OCI-LY1 (cell line): ENCODE measurements at regions not wholly inside any gene's neighbourhood (a gene's known extent, or its start where the extent isn't known, plus 50 kb on each side); places are given as distances from the start of the nearest gene placed in this dataset.

ENCODE experiments used
- H2AFZ ChIP-seq: fragments of 200-600 bp; sonication (generic), shearing (Covaris generic); 2 replicates; pipeline ENCODE4 v1.6.0; 2014; ENCODE audit warnings: antibody characterized with exemption, mild to moderate bottlenecking, low read length
- H3F3A ChIP-seq: fragments of 200-600 bp; sonication (generic), shearing (Covaris generic); 2 replicates; pipeline ENCODE4 v1.6.0; 2014; ENCODE audit warnings: mild to moderate bottlenecking, antibody characterized with exemption, low read length, moderate library complexity; ENCODE audit not compliant: insufficient read depth
- H3K27ac ChIP-seq: fragments of 200-600 bp; sonication (generic); 2 replicates; pipeline ENCODE4 v1.5.1; 2014; ENCODE audit warnings: low read length, mixed run types, mild to moderate bottlenecking, low read depth; ENCODE audit not compliant: poor library complexity, severe bottlenecking
- H3K27me3 ChIP-seq: fragments of 200-600 bp; sonication (generic); 2 replicates; pipeline ENCODE4 v1.6.0; 2014; ENCODE audit warnings: antibody characterized with exemption, mild to moderate bottlenecking, low read length, moderate library complexity; ENCODE audit not compliant: insufficient read depth
- H3K36me3 ChIP-seq: fragments of 200-600 bp; sonication (generic); 2 replicates; pipeline ENCODE4 v1.6.1; 2014; ENCODE audit warnings: mild to moderate bottlenecking, antibody characterized with exemption, low read length, moderate library complexity, mixed read lengths; ENCODE audit not compliant: insufficient read depth
- H3K4me1 ChIP-seq: fragments of 200-600 bp; sonication (generic); 2 replicates; pipeline ENCODE4 v1.5.1; 2014; ENCODE audit warnings: mild to moderate bottlenecking, low read length, moderate library complexity; ENCODE audit not compliant: insufficient read depth, severe bottlenecking
- H3K4me2 ChIP-seq: fragments of 200-600 bp; sonication (generic), shearing (Covaris generic); 2 replicates; pipeline ENCODE4 v1.6.1; 2014; ENCODE audit warnings: low read length
- H3K4me3 ChIP-seq: fragments of 200-600 bp; sonication (generic); 2 replicates; pipeline ENCODE4 v1.5.1; 2014; ENCODE audit warnings: low read length, low read depth, mild to moderate bottlenecking, mixed read lengths; ENCODE audit not compliant: poor library complexity, severe bottlenecking
- H3K79me2 ChIP-seq: fragments of 200-600 bp; shearing (Covaris generic); 2 replicates; pipeline ENCODE4 v1.6.1; 2016; ENCODE audit warnings: mixed run types, low read length, mixed read lengths; ENCODE audit not compliant: insufficient read depth
- H3K9ac ChIP-seq: fragments of 200-600 bp; sonication (generic), shearing (Covaris generic); 2 replicates; pipeline ENCODE4 v1.6.1; 2014; ENCODE audit warnings: mild to moderate bottlenecking, low read length, mixed read lengths
- H3K9me2 ChIP-seq: fragments of 200-600 bp; sonication (generic), shearing (Covaris generic); 2 replicates; pipeline ENCODE4 v1.6.1; 2014; ENCODE audit warnings: low read depth, mild to moderate bottlenecking, low read length, mixed read lengths
- H3K9me3 ChIP-seq: fragments of 200-600 bp; shearing (Covaris generic); 2 replicates; pipeline ENCODE4 v1.6.1; 2014; ENCODE audit warnings: low read length, mixed read lengths
- H4K20me1 ChIP-seq: fragments of 200-600 bp; sonication (generic), shearing (Covaris generic); 2 replicates; pipeline ENCODE4 v1.6.0; 2016; ENCODE audit warnings: mild to moderate bottlenecking, low read length; ENCODE audit not compliant: insufficient read depth
- EZH2 ChIP-seq: fragments of 200-600 bp; sonication (generic), shearing (Covaris generic); IDR thresholded peaks from 2 replicates; pipeline ENCODE4 v1.8.0; 2017; ENCODE audit warnings: borderline replicate concordance, mixed run types, mild to moderate bottlenecking, antibody characterized with exemption, low read length, moderate library complexity, mixed read lengths
- TF ChIP-seq, protein P1 (sequence below): fragments of 200-600 bp; sonication (generic), shearing (Covaris generic); IDR thresholded peaks from 2 replicates; pipeline ENCODE4 v1.5.1; 2017; ENCODE audit warnings: mild to moderate bottlenecking, antibody characterized with exemption, low read length, moderate library complexity, mixed read lengths

GRCh38 chr3:151625086-151625485, 108.6 kb upstream of the AADACL2 start:
- Histone ChIP-seq H3K27me3 (no peaks in the 10 kb centered on the region), H3F3A (no peaks in the 10 kb centered on the region), H3K79me2 (no peaks in the 10 kb centered on the region), H2AFZ (no peak overlapping the region), H4K20me1 (0 out of 2 replicates have a peak, but pooled peaks cover 2% of the 10 kb centered on the region), H3K9me3 (no peaks in the 10 kb centered on the region), H3K9ac (no peak overlapping the region), H3K27ac (no peak overlapping the region), H3K9me2 (no peaks in the 10 kb centered on the region), H3K4me3 (no peak overlapping the region), H3K36me3 (no peaks in the 10 kb centered on the region), H3K4me2 (no peak overlapping the region), H3K4me1 (no peaks in the 10 kb centered on the region)
- TF ChIP-seq, protein P1, sequence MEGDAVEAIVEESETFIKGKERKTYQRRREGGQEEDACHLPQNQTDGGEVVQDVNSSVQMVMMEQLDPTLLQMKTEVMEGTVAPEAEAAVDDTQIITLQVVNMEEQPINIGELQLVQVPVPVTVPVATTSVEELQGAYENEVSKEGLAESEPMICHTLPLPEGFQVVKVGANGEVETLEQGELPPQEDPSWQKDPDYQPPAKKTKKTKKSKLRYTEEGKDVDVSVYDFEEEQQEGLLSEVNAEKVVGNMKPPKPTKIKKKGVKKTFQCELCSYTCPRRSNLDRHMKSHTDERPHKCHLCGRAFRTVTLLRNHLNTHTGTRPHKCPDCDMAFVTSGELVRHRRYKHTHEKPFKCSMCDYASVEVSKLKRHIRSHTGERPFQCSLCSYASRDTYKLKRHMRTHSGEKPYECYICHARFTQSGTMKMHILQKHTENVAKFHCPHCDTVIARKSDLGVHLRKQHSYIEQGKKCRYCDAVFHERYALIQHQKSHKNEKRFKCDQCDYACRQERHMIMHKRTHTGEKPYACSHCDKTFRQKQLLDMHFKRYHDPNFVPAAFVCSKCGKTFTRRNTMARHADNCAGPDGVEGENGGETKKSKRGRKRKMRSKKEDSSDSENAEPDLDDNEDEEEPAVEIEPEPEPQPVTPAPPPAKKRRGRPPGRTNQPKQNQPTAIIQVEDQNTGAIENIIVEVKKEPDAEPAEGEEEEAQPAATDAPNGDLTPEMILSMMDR = no peak
- no peak for TF ChIP-seq EZH2

GRCh38 chr3:151620071-151620470, 113.7 kb upstream of the AADACL2 start:
- no peak overlapping the region for H3K4me2 ChIP-seq
- H3K79me2 ChIP-seq = no peaks in the 10 kb centered on the region
- no peaks in the 10 kb centered on the region for H3K9me2 ChIP-seq
- TF ChIP-seq EZH2 = no peak
- TF ChIP-seq, protein P1 = no peak
- no peaks in the 10 kb centered on the region for H3F3A ChIP-seq
- no peak overlapping the region for H3K4me3 ChIP-seq
- H3K27ac ChIP-seq = no peak overlapping the region
- no peaks in the 10 kb centered on the region for H3K27me3 ChIP-seq
- no peaks in the 10 kb centered on the region for H3K4me1 ChIP-seq
- H4K20me1 ChIP-seq = 0 out of 2 replicates have a peak, but pooled peaks cover 2% of the 10 kb centered on the region
- no peak overlapping the region for H2AFZ ChIP-seq
- no peaks in the 10 kb centered on the region for H3K9me3 ChIP-seq
- H3K9ac ChIP-seq = no peak overlapping the region
- H3K36me3 ChIP-seq = no peaks in the 10 kb centered on the region

- Histone ChIP-seq H3K9me2 (no peaks in the 10 kb centered on the region), H3K4me1 (no peaks in the 10 kb centered on the region), H3K4me2 (no peak overlapping the region), H3K4me3 (no peak overlapping the region), H3K27ac (no peak overlapping the region), H3K79me2 (no peaks in the 10 kb centered on the region), H3K9ac (no peak overlapping the region), H3K9me3 (no peaks in the 10 kb centered on the region), H4K20me1 (no peaks in the 10 kb centered on the region), H2AFZ (peak overlapping the region; percentile 63; the same call in 1 of the 2 replicates), H3K36me3 (no peaks in the 10 kb centered on the region), H3K27me3 (peaks cover 4% of the 10 kb centered on the region; the same call in 1 of the 2 replicates), H3F3A (no peaks in the 10 kb centered on the region)
- TF ChIP-seq, protein P1 = no peak
- no peak for TF ChIP-seq EZH2
Observed at GRCh38 chr3:151615464-151615863, 118.3 kb upstream of the AADACL2 start.
